CD4-positive, alpha-beta T cell (primary cell): ENCODE measurements at regions not wholly inside any gene's neighbourhood (a gene's known extent, or its start where the extent isn't known, plus 50 kb on each side); places are given as distances from the start of the nearest gene placed in this dataset.

ENCODE experiments used
- ATAC-seq: fragments of 200-7000 bp; cut with Tn5 transposase; one replicate; pipeline ENCODE4 v1.10.0; 2022; ENCODE audit warnings: mild to moderate bottlenecking; ENCODE audit not compliant: poor library complexity
- CTCF ChIA-PET: fragments of 350-600 bp; sonication (Branson Sonifier 250); formaldehyde crosslinking; loops from one replicate; lab custom pipeline; 2021; ENCODE audit warnings: antibody characterized with exemption, inconsistent platforms; lab: Charles Lee
- POLR2A ChIA-PET: fragments of 350-600 bp; sonication (Branson Sonifier 250); formaldehyde crosslinking; loops from one replicate; lab custom pipeline; 2021; ENCODE audit warnings: antibody characterized with exemption, inconsistent platforms; lab: Charles Lee
- DNase-seq, 14 experiments: peaks; one replicate each; pipeline ENCODE4 v3.0.0-alpha.2; 2013 to 2020; ENCODE audit warnings: mixed read lengths in 2 of 14
- H3K27ac ChIP-seq, 2 donors: one replicate each; pipeline versions ENCODE4 v1.5.1 to v1.7.0; 2013; ENCODE audit warnings: low read length in 2 of 2, low read depth in 1 of 2, mild to moderate bottlenecking in 1 of 2
- H3K27me3 ChIP-seq, 2 experiments: 1 replicate in 1 of 2; 2 replicates in 1 of 2; pipeline versions ENCODE4 v1.6.1 to v1.7.0; 2013; ENCODE audit warnings: low read length in 2 of 2, control low read depth in 1 of 2, mild to moderate bottlenecking in 1 of 2, moderate library complexity in 1 of 2; ENCODE audit not compliant: insufficient read depth in 2 of 2, control insufficient read depth in 1 of 2
- H3K36me3 ChIP-seq: one replicate; pipeline ENCODE4 v1.6.1; 2013; ENCODE audit warnings: low read length, control low read depth; ENCODE audit not compliant: insufficient read depth
- H3K4me1 ChIP-seq: one replicate; pipeline ENCODE4 v1.6.1; 2013; ENCODE audit warnings: low read length, control low read depth; ENCODE audit not compliant: insufficient read depth
- H3K4me3 ChIP-seq: one replicate; pipeline ENCODE4 v1.5.1; 2013; ENCODE audit warnings: mild to moderate bottlenecking, low read length, moderate library complexity
- H3K9me3 ChIP-seq, 2 experiments: 1 replicate in 1 of 2; 2 replicates in 1 of 2; pipeline versions ENCODE4 v1.6.1 to v1.7.0; 2013; ENCODE audit warnings: low read length in 2 of 2, mild to moderate bottlenecking in 2 of 2, control low read depth in 1 of 2, moderate library complexity in 1 of 2; ENCODE audit not compliant: control insufficient read depth in 1 of 2, insufficient read depth in 1 of 2
- H3K27ac Mint-ChIP-seq: one replicate; pipeline ENCODE4 v1.8.0; 2020; ENCODE audit warnings: mixed read lengths
- H3K27me3 Mint-ChIP-seq: one replicate; pipeline ENCODE4 v1.8.0; 2021; ENCODE audit warnings: mixed read lengths
- H3K36me3 Mint-ChIP-seq: one replicate; pipeline ENCODE4 v1.8.0; 2021; ENCODE audit warnings: low read depth, mixed read lengths
- H3K4me1 Mint-ChIP-seq: one replicate; pipeline ENCODE4 v1.8.0; 2021; ENCODE audit warnings: low read depth, mixed read lengths
- H3K4me3 Mint-ChIP-seq: one replicate; pipeline ENCODE4 v1.8.0; 2020; ENCODE audit warnings: mild to moderate bottlenecking, mixed read lengths
- H3K9me3 Mint-ChIP-seq: one replicate; pipeline ENCODE4 v1.8.0; 2020; ENCODE audit warnings: mixed read lengths
- CTCF ChIP-seq: fragments of 200-600 bp; IDR thresholded peaks from one replicate; pipeline ENCODE4 v1.8.0; 2022; ENCODE audit warnings: antibody characterized with exemption, mild to moderate bottlenecking
- intact Hi-C, 2 experiments: fragments of 100-400 bp; cut with DNase I in 1 of 2; cut with micrococcal nuclease in 1 of 2; formaldehyde crosslinking; loops; one replicate each; pipeline versions ENCODE4 v1.15.1 to v1.9.0; 2023 to 2025; cut with DNase I, micrococcal nuclease

- Histone ChIP-seq H3K27me3 (no peaks in the 10 kb centered on the region), H3K9me3 (no peaks in the 10 kb centered on the region), H3K36me3 (no peaks in the 10 kb centered on the region), H3K4me3 (no peak overlapping the region), H3K4me1 (no peaks in the 10 kb centered on the region), H3K27ac (no peak overlapping the region)
- DNase-seq (no peak), ATAC-seq (no peak)
- no peak for TF ChIP-seq CTCF
- ChIA-PET CTCF (no interaction called here), POLR2A (no interaction called here)
- no peaks in the 10 kb centered on the region for H3K4me1 Mint-ChIP-seq
- no peaks in the 10 kb centered on the region for H3K36me3 Mint-ChIP-seq
- H3K9me3 Mint-ChIP-seq, result no peaks in the 10 kb centered on the region
- intact Hi-C loops, result no loop called here
- no peaks in the 10 kb centered on the region for H3K27me3 Mint-ChIP-seq
- no peak overlapping the region for H3K27ac Mint-ChIP-seq
- H3K4me3 Mint-ChIP-seq, result no peak overlapping the region
Observed at GRCh38 chr14:53333809-53334208, 180.7 kb upstream of the DDHD1 start.

- ATAC-seq, result no peak
- H3K9me3 Mint-ChIP-seq, result no peaks in the 10 kb centered on the region
- no peak overlapping the region for H3K4me3 Mint-ChIP-seq
- no peak for TF ChIP-seq CTCF
- DNase-seq, result no peak
- intact Hi-C loops, result no loop called here
- Histone ChIP-seq H3K4me3 (no peak overlapping the region), H3K4me1 (no peaks in the 10 kb centered on the region), H3K27ac (no peak overlapping the region), H3K9me3 (no peaks in the 10 kb centered on the region), H3K27me3 (no peaks in the 10 kb centered on the region), H3K36me3 (no peaks in the 10 kb centered on the region)
- no peaks in the 10 kb centered on the region for H3K27me3 Mint-ChIP-seq
- H3K4me1 Mint-ChIP-seq, result no peaks in the 10 kb centered on the region
- H3K36me3 Mint-ChIP-seq, result no peaks in the 10 kb centered on the region
- no peak overlapping the region for H3K27ac Mint-ChIP-seq
- CTCF ChIA-PET, result no interaction called here
- POLR2A ChIA-PET, result no interaction called here
Observed at GRCh38 chr14:53331921-53332320, 178.8 kb upstream of the DDHD1 start.

- Histone ChIP-seq H3K4me1 (no peaks in the 10 kb centered on the region), H3K27me3 (no peaks in the 10 kb centered on the region), H3K4me3 (no peak overlapping the region), H3K27ac (no peak overlapping the region), H3K9me3 (no peaks in the 10 kb centered on the region), H3K36me3 (no peaks in the 10 kb centered on the region)
- Mint-ChIP-seq H3K27ac (no peak overlapping the region), H3K27me3 (no peaks in the 10 kb centered on the region), H3K4me3 (no peak overlapping the region), H3K36me3 (no peaks in the 10 kb centered on the region), H3K9me3 (no peaks in the 10 kb centered on the region), H3K4me1 (no peaks in the 10 kb centered on the region)
- DNase-seq (no peak), ATAC-seq (no peak)
- POLR2A ChIA-PET, result no interaction called here
- intact Hi-C loops, result no loop called here
- CTCF ChIA-PET, result no interaction called here
- no peak for TF ChIP-seq CTCF
Observed at GRCh38 chr14:53331247-53331646, 178.1 kb upstream of the DDHD1 start.
